NCI-H510A treated with DMSO at 0.1 percent for 48 hours (cell line): ENCODE measurements at regions not wholly inside any gene's neighbourhood (a gene's known extent, or its start where the extent isn't known, plus 50 kb on each side); places are given as distances from the start of the nearest gene placed in this dataset.

Source experiments
- DNase-seq: peaks from one replicate; lab custom pipeline; 2025; lab: John Stamatoyannopoulos, UW

DNA sequence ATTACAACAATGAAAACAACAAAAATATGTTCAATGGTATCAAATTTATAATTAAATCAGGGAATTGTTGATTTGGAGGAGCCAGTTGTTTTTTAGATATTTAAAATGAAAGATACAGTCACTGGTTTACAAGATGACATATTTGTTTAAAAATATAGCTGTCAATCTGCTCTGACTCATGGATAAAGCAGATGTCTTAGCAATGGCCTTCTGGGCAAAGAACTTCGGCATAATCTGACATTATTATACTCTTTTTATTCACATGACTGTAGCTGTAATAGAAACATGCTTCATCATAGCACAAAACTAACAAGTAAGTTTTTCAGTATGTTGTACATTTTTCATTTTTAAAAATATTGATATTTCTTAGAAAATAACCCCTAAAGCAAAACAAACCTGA, 267.4 kb downstream of the CENPW start:
- DNase-seq: no peak

DNA sequence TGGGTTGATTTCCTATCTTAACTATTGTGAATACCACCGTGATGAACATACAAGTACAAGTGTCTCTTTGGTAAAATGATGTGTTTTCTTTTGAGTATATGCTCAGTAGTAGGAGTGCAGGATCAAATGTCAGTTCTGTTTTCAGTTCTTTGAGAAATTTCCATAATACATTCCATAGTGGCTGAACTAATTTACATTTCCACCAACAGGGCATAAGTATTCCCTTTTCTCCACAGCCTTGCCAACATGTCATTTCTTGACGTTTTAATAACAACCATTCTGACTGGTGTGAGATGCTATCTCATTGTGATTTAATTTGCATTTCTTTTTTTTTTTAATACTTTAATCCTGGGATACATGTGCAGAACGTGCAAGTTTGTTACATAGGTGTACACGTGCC, 268.8 kb downstream of the CENPW start:
- no peak for DNase-seq

DNA sequence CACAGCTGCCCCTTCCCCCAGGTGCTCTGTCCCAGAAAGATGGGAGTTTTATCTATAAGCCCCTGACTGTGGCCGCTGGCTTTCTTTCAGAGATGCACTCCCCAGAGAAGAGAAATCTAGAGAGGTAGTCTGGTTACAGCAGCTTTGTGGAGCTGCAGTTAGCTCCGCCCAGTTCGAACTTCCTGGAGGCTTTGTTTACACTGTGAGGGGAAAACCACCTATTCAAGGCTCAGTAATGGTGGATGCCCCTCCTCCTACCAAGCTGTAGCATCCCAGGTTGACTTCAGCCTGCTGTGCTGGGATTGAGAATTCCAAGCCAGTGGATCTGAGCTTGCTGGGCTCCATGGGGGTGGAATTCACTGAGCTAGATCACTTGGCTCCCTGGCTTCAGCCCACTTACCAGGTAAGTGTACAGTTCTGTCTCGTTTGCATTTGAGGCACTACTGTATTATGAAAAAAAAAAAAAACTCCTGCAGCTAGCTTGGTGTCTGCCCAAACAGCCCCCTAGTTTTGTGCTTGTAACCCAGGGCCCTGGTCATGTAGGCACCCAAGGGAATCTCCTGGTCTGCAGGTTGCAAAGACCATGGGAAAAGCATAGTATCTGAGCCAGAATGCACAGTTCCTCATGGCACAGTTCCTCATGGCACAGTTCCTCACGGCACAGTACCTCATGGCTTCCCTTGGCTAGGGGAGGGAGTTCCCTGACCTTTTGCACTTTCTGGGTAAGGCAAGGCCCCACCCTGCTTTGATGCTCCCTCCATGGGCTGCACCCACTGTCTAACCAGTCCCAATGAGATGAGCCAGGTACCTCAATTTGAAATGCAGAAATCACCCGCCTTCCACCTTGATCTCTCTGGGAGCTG, 275.0 kb downstream of the CENPW start:
- peak; percentile 2 for DNase-seq

DNA sequence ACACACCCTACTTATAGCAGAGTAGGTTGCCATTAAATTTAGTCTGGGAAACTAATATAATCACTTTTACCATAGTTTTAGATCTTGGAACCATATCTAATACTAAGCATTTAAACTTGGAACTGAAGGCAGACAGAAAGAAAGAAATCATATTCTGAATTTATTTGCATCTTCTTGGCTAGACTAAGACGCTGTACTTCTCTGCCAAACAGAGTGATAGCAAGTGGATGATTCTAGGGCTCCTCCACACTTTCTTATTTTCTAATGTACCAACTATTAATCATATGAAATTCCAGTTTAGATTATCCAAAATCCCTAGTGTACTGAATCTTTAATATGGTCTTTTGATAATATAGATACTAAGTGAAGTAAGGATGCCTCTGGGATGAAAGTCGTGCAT, 277.0 kb downstream of the CENPW start:
- DNase-seq: no peak

DNA sequence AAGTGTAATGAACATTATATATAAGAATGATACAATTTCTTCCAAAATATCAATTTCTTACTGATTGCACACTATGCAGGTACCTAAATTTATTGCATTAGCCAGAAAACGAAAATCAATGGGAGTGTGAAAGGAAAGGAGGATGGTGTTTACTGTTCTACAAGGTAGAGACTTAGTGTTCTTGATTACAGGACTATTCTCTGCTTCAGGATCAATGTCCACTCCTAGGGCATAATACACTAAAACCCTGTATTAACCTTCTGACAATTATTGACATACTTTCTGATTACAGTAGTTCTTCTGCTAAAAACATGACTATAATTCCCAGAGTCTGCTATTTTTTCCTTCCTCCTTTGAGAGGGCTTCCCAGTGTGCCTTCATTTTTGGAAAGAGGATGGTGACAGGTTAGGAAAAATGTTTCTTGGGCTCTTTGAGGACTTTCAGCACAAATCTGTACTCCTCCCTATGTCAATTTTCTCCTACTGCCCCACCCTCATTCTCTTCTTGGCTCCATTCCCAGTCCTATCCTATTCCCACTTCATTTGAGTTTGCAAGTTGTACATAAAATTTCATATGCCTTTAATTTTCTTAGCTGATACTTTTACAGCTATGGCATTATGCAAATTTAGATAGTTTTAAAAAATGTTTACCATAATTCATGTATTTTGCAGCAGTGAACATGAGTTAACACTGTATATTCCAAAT, 278.9 kb downstream of the CENPW start:
- DNase-seq: no peak

DNA sequence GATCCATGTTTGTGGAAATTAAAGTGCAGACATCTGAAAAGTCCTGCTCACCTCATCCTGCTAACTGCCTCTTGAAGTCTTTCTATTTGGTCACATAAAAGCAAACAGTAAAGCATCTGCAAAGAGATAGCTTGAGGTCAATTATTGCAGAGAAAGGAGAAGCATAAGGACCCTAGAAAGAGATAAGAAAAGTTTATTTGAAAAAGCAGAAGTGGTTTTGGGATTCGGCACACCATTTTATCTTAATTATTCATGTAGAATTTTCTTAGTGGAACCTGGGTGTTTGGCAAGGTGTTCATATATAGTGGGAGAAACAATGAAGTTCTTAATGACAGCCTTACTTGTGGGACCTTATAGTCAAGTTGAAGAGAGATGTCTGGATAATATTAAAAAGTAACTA, 280.8 kb downstream of the CENPW start:
- DNase-seq: no peak

DNA sequence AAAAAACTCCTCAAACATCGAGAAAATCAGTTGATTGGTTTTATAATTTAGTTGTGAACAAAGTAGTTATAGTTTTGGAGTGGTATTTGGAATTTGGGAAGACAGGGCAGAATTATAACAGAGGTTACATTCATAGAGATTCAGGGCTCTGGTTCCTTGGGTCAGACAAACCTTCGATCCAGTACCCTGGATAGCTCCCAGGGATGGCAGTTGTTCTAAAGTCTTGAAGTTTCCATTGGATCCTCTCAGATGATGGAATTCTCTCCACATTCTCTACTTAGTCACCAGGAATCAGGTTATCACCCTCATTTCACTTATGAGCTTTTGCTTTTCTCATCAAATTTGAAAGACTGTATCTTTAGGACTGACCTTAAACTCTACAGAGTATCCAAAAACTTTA, 285.1 kb downstream of the CENPW start:
- DNase-seq: no peak

DNA sequence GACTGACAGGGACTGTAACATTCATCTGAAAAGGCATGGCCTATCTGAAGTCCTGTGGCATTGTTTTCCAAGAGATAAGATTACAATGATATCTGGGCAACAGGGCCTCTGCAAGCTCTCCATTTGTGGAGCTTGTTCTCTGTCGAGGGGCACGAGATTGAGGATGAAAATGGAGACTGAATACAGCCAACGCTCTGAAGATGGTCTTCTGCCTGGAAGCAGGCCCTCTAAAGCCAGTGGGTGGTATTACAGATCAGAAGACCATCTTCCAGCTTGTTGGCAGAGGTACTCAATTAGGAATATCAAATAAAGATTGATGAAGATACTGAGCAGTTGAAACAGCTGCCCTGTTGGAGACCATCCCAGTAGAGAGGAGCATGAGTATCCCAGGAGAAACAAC, 288.2 kb downstream of the CENPW start:
- no peak for DNase-seq

DNA sequence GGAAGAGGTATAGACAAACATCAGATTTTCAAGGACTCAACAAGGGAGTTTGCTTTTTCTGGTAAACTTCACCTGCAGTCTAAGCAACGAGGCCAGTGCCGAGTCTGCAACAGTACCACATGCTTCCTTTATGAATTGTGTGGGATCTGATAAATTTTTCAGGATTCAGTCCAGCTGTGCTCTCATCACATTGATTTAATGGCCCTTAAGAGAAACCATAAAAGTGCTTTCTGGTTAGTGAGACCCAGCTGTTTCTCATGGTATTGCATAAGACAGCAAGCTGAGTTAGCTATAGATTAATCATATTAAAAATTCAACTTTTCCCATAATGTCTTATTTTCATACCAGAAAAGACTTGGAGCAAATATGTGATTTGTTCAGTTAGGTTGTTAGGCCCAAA, 291.4 kb downstream of the CENPW start:
- DNase-seq: no peak

DNA sequence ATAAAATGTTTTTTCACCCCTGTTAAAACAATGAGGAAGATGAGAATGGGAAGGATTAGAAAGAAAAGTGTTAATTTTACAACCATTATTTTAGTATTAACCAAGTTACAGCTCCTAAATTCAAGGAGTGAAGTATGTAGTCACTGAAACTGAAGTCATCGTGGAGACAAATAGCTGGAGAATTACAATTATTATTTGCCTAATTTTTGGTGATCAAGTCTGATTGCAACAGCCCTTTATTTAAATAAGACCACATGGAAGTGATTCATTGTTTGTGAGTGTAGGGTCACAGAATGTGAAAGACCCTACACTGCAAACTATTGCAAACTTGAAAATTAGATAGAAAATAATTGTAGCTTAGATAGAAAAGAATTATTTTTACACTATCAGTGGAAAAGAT, 292.4 kb downstream of the CENPW start:
- no peak for DNase-seq

DNA sequence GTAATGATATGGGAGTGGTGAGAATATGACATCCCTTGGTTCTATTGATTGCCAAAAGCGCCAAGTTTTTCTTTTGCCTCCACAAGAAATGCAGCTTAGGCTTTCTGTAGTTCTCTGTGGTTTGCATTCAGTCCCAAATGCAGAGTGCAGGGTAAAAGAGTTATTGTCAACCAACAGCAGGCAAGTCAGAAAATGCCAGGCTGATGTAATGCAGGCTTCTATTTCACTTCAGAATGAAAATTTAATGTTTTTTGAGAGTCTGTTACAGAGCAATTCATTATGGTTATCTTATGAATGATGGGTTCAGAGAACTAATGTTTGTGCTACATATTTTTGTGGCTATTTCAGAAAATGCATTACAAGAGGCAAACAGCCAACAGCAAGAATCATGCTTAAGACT, 293.5 kb downstream of the CENPW start:
- no peak for DNase-seq

DNA sequence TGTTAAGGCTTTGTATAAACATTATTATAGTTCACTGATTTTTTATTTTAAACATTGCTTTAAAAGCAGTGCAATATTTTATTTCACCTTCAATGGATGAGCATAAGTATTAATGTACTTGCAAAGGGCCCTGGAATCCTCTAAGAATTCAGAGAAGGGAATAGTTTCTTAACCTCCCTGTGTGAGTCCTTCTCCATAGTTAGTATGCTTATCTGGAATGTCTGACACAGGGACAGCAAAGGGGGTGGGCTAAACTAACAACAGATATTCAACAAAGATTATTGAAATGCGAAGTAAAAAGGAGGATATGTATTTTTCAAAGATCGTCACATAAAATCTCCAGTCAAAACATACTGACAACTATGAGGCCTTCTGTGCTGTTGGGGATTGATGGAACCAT, 300.4 kb downstream of the CENPW start:
- no peak for DNase-seq

DNA sequence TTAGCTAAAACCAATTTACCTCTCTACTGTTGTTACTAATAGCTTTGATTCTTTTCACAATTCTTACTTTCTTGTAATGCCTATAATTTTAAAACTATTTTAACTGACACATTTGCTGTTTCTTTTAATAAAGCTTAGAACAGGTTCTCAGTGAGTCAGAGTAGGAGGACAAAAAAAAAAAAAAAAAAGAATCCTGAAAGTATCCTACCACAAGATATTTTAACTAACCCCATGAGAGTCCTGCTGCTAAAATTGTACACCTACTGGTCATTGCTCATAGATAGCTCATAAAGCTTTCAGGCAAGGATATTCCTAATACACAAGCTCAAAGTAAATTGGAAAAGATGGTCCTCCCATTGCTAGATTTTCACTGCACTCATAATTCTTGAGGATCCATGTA, 301.0 kb downstream of the CENPW start:
- no peak for DNase-seq

DNA sequence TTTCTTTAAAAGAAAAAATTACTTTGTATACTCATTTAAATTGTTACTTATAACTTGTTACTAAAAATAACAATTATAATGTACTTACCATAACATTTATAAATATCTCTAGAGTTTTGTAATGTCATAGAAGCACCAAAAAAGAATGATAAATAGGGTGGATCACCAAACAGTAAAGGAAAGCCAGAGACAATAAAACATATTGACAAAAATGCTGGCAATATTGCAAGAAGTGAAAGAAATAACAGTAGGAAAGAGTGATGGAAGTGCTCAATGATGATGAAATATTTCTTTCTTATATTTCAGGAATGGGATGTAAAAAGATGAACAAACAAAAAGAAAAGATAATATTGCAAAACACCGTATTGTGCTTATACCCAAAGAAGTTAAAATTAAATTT, 301.7 kb downstream of the CENPW start:
- no peak for DNase-seq

DNA sequence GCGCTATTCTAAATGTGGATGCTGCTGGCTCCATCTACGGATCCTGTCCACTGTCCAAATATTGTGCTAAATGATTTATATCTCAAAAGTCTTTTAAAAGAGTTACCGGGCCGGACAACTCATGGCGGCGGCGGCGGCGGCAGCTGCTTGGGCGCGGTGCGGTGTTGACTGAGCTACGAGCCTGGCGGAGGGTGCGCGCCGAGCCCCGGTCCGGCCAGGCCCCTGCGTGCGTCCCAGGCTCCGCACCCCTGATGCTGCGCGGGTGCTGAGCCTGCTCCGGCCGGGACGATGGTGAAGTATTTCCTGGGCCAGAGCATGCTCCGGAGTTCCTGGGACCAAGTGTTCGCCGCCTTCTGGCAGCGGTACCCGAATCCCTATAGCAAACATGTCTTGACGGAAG, 303.4 kb downstream of the CENPW start:
- DNase-seq: no peak

DNA sequence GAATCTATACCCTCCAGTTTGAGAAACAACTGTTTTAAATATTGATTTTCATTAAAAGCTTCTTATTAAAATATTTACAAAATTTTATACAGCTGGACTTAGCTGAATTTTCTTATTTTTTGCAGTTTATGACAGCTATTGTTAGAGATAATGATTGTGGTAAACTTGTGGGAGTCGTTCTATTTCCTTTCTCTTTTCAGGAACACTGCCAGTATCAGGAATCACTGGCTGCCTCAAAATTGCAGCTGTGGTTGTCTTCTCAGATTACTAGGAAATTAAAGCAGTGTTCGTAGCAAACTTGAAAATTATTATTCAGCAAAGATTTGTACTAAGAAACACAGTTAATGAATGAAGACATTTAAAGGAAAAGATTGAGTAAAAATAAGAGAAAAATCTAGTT, 311.0 kb downstream of the CENPW start:
- no peak for DNase-seq

DNA sequence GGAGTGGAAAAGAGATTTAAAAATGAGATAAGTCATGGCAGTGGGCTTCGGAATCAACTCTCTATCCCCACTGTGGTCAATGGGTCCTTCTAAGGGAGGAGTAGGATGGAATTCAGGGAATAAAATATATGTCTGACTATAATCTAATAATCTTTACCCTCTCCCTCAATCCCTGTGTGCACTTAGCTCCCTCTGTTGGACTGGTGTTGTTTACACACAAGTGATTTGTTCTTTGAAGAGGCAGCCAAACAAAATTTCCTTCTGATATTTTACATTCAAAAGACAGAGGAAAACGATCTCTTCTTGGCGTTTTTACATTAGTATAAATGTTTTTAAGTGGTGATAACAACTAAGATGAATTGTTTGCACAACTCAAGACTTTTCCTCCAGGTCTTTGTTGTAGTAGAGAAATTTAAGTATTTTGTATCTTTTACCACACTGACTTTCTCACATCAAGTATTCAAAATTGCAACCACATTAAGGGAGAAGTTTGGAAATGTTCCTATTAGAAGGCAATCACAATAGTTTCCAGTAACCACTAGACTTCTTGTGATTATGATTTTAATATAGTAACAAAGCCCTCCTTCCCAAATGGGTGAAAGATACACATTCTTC, 317.8 kb downstream of the CENPW start:
- DNase-seq: peak; percentile 13

DNA sequence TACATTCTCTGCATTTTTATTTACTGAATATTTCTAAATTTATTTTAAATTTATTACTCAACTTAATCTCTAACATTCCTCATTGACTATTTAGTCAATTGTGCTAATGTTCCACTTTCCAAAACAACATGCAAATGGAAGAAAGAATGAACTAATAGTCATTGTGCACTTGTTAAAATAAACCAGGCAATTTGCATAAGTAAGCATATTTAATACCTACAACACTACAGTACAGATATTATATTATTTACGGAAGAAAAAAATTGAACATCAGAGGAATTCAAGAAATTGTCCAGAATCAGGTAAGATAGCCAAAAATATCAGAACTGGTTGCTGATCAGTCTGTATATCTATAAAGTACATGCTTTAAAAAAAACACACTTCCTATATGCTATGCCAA, 320.5 kb downstream of the CENPW start:
- DNase-seq: no peak

DNA sequence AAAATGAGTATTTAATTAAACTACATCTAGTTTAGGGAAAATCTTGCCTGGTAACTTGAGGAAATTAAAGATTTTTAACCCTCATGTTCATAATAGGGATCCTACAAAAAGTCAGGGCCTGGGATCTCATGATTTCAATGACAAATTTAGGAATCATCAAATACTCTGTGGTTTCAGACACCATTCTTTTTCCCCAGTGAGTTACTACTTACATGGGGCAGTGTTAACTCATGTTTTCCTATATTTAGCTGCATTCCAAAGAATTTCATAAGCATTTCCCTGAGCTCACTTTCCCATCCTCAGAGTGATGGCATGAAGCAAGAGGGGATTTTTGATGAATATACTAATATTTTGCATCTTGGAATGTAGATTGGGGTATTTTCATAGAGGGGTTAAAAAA, 321.7 kb downstream of the CENPW start:
- DNase-seq: no peak

DNA sequence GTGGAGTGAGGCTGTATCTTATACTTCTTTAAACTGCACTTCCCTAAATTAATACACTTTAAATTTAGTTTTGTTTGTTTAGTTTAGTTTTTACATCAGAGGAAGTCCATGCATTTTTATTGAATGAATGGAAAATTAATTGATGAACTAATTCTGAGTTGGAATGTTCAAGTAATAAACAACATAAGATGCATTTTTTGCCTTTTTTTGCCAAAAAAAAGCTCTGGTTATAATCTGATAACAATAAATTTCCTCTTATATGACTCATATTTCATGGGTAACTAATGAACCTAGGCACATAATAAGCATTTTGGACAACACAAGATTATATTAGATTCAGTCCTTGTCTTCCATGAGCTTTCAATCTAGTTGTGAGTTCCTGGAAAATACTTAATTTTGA, 323.1 kb downstream of the CENPW start:
- DNase-seq: no peak

DNA sequence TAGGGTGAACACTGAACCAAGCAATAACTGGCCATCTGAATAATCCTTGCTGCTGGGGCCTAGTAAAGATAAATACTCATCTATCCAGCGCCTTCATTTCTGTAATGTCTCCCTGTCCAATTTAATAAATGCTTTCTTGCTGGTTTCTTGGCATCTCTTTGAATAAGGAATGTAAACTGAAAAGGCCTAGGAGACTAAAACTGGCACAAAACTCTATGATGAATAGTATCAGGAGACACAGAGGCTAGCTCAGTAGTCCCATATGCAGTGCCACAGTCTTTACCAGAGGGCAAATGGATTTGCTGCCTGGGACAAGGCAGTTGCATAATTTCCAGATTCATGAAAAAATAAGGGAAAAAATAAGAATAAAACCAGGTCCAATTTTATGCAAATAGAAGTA, 324.4 kb downstream of the CENPW start:
- DNase-seq: no peak

DNA sequence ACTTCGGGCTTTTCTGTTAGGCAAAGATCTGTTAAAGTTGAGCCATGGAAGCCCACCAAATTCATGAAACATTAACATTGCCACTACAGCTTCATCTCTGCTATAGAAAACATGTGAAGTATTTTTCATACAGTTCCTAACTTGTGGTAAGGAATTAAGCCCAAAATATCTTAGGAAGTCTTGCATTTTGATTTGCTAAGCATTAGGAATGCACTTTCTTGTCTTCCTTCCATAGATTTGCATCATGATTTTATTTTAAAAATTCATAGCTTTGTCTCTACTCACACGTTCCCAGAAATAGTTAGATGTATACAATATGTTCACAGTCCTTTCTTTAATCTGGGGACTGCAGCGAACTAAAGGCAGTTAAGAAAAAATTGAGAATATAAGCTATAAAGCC, 325.6 kb downstream of the CENPW start:
- no peak for DNase-seq

DNA sequence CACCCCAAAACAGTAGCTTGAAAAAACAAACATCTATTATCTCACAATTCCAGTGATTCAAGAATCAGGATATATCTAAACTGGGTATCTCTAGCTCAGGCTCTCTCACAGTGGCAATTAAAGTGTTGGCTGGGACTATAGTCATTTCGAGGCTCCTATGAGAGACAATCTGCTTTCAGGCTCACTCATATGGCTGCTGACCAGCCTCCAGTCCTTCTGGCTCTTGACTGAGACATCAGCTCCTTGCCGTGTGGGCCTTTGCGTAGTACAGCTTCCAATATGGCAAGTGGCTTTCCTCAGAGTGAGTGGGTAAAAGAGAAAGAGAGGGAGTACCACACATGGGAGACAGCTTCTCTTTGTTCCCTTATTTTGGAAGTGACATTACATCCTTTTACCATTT, 327.2 kb downstream of the CENPW start:
- DNase-seq: no peak
